ENCODE measurements at regions not wholly inside any gene's neighbourhood (a gene's known extent, or its start where the extent isn't known, plus 50 kb on each side); places are given as distances from the start of the nearest gene placed in this dataset.

GRCh38 chr1:227449741-227450441 is 113.5 kb upstream of the ZNF678 start:
- no peak for FAIRE-seq

- FAIRE-seq: no peak
Observed at GRCh38 chr1:227449051-227449450, 114.3 kb upstream of the ZNF678 start.

GRCh38 chr1:227447531-227447990 is 115.8 kb upstream of the ZNF678 start:
- no peak for FAIRE-seq

- FAIRE-seq: no peak
Observed at GRCh38 chr1:227445746-227446145, 117.6 kb upstream of the ZNF678 start.

- FAIRE-seq: no peak
Observed at GRCh38 chr1:227445092-227445674, 118.2 kb upstream of the ZNF678 start.

- FAIRE-seq: no peak
Observed at GRCh38 chr1:227440182-227440581, 121.9 kb upstream of the CDC42BPA start.

GRCh38 chr1:227437495-227438008 is 119.3 kb upstream of the CDC42BPA start:
- peak; percentile 67 for FAIRE-seq

GRCh38 chr1:227434808-227435444 is 116.6 kb upstream of the CDC42BPA start:
- no peak for FAIRE-seq

GRCh38 chr1:227433663-227434341 is 115.5 kb upstream of the CDC42BPA start:
- FAIRE-seq: no peak

- no peak for FAIRE-seq
Observed at GRCh38 chr1:227432981-227433380, 114.7 kb upstream of the CDC42BPA start.

GRCh38 chr1:227432181-227432535 is 113.9 kb upstream of the CDC42BPA start:
- no peak for FAIRE-seq

- no peak for FAIRE-seq
Observed at GRCh38 chr1:227429447-227430359, 111.4 kb upstream of the CDC42BPA start.

- no peak for FAIRE-seq
Observed at GRCh38 chr1:227428803-227429202, 110.5 kb upstream of the CDC42BPA start.

GRCh38 chr1:227427411-227427810 is 109.1 kb upstream of the CDC42BPA start:
- FAIRE-seq: no peak

- no peak for FAIRE-seq
Observed at GRCh38 chr1:227424953-227425352, 106.7 kb upstream of the CDC42BPA start.

GRCh38 chr1:227424159-227424680 is 105.9 kb upstream of the CDC42BPA start:
- FAIRE-seq: no peak

- FAIRE-seq: no peak
Observed at GRCh38 chr1:227422581-227422980, 104.3 kb upstream of the CDC42BPA start.

- FAIRE-seq: no peak
Observed at GRCh38 chr1:227420147-227420546, 101.9 kb upstream of the CDC42BPA start.

- no peak for FAIRE-seq
Observed at GRCh38 chr1:227417756-227418480, 99.6 kb upstream of the CDC42BPA start.

GRCh38 chr1:227416156-227416830 is 98.0 kb upstream of the CDC42BPA start:
- no peak for FAIRE-seq
